Body of pancreas (tissue), 4 donors: ENCODE measurements at regions not wholly inside any gene's neighbourhood (a gene's known extent, or its start where the extent isn't known, plus 50 kb on each side); places are given as distances from the start of the nearest gene placed in this dataset.

ENCODE experiments used
- POLR2A ChIP-seq, 3 donors: fragments of 450-650 bp; IDR thresholded peaks; one replicate each; pipeline ENCODE4 v1.6.1; 2016; ENCODE audit warnings: antibody characterized with exemption in 3 of 3, mild to moderate bottlenecking in 2 of 3
- TF ChIP-seq, protein P1 (sequence below), 7 experiments: fragments of 450-650 bp in 4 of 7; fragments of 200-600 bp in 3 of 7; sonication (generic) in 3 of 7; IDR thresholded peaks; one replicate each; pipeline ENCODE4 v1.5.1; 2016 to 2019; ENCODE audit warnings: antibody characterized with exemption in 7 of 7

DNA sequence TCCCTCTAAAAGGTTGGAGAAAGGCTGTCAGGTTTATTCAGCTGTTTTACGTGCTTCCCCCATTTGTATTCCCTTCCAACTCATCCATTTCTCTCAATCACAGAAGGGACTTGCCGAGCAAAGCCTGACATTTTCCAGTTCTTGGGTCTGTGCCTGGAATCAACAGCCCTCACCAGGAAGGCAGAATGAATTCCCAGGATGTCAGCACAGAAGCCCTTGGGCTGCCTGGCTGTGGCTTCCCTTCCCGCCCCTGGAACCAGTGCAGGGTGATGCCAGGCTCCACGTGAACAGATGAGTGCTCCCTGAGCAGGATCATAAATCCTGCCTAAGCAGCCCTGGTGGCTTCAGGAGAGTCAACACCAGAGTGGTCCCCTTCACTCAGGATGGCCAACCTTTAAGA, 86.1 kb upstream of the CD83 start:
- TF ChIP-seq, protein P1, sequence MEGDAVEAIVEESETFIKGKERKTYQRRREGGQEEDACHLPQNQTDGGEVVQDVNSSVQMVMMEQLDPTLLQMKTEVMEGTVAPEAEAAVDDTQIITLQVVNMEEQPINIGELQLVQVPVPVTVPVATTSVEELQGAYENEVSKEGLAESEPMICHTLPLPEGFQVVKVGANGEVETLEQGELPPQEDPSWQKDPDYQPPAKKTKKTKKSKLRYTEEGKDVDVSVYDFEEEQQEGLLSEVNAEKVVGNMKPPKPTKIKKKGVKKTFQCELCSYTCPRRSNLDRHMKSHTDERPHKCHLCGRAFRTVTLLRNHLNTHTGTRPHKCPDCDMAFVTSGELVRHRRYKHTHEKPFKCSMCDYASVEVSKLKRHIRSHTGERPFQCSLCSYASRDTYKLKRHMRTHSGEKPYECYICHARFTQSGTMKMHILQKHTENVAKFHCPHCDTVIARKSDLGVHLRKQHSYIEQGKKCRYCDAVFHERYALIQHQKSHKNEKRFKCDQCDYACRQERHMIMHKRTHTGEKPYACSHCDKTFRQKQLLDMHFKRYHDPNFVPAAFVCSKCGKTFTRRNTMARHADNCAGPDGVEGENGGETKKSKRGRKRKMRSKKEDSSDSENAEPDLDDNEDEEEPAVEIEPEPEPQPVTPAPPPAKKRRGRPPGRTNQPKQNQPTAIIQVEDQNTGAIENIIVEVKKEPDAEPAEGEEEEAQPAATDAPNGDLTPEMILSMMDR (IDR thresholded peaks at IDR 0.05), result no peak
- no peak for TF ChIP-seq POLR2A (IDR thresholded peaks at IDR 0.05)
